NCI-H2171 (cell line): ENCODE measurements at regions not wholly inside any gene's neighbourhood (a gene's known extent, or its start where the extent isn't known, plus 50 kb on each side); places are given as distances from the start of the nearest gene placed in this dataset.
A peak's percentile ranks its signal among the peaks of the same experiment; 100 is the strongest.
"Not testable (repeated sequence)": the region's sequence is repeated elsewhere in the genome, so short reads cannot be mapped to it uniquely, and the experiment has no call there.

Experiments used
- DNase-seq: peaks from one replicate; lab custom pipeline; 2025; lab: John Stamatoyannopoulos, UW

- no peak for DNase-seq
Measured at GRCh38 chr9:82911996-82912395, 150.9 kb downstream of the RASEF start.

GRCh38 chr9:82912645-82913044 is 150.3 kb downstream of the RASEF start:
- DNase-seq = no peak

GRCh38 chr9:82916238-82916637 is 146.7 kb downstream of the RASEF start:
- DNase-seq = not testable (repeated sequence)

GRCh38 chr9:82920154-82920553 is 142.8 kb downstream of the RASEF start:
- no peak for DNase-seq

- no peak for DNase-seq
Measured at GRCh38 chr9:82922686-82923085, 140.3 kb downstream of the RASEF start.

- peak; percentile 95 for DNase-seq
Measured at GRCh38 chr9:82923092-82923911, 139.6 kb downstream of the RASEF start.

GRCh38 chr9:82923912-82924605 is 138.9 kb downstream of the RASEF start:
- DNase-seq = no peak
